HuH-7.5 (cell line): ENCODE measurements at regions not wholly inside any gene's neighbourhood (a gene's known extent, or its start where the extent isn't known, plus 50 kb on each side); places are given as distances from the start of the nearest gene placed in this dataset.

Experiments
- DNase-seq: peaks from one replicate; pipeline ENCODE4 v3.0.0; 2011; ENCODE audit warnings: low spot score

GRCh38 chr7:97468493-97468892, 263.4 kb upstream of the TAC1 start:
- no peak for DNase-seq

- no peak for DNase-seq
These were observed 261.2 kb upstream of the TAC1 start for GRCh38 chr7:97470726-97471125.

- no peak for DNase-seq
These were observed 260.4 kb upstream of the TAC1 start for GRCh38 chr7:97471491-97471890.

GRCh38 chr7:97479740-97480290, 252.1 kb upstream of the TAC1 start:
- no peak for DNase-seq

- no peak for DNase-seq
These were observed 251.0 kb upstream of the TAC1 start for GRCh38 chr7:97480772-97481390.

GRCh38 chr7:97495487-97495886, 236.4 kb upstream of the TAC1 start:
- no peak for DNase-seq

GRCh38 chr7:97499204-97499603, 232.7 kb upstream of the TAC1 start:
- DNase-seq = peak; percentile 25

GRCh38 chr7:97503367-97504094, 228.4 kb upstream of the TAC1 start:
- no peak for DNase-seq

- no peak for DNase-seq
These were observed 225.2 kb upstream of the TAC1 start for GRCh38 chr7:97506728-97507127.

GRCh38 chr7:97512441-97513207, 219.3 kb upstream of the TAC1 start:
- DNase-seq = no peak

- DNase-seq = no peak
These were observed 218.6 kb upstream of the TAC1 start for GRCh38 chr7:97513326-97513725.

GRCh38 chr7:97541188-97541587, 190.7 kb upstream of the TAC1 start:
- DNase-seq = no peak

GRCh38 chr7:97555857-97556421, 175.9 kb upstream of the TAC1 start:
- DNase-seq = no peak

- no peak for DNase-seq
These were observed 166.2 kb upstream of the TAC1 start for GRCh38 chr7:97565665-97566064.

- DNase-seq = no peak
These were observed 158.8 kb upstream of the TAC1 start for GRCh38 chr7:97573065-97573464.

- DNase-seq = no peak
These were observed 155.8 kb upstream of the TAC1 start for GRCh38 chr7:97576043-97576442.

- no peak for DNase-seq
These were observed 153.7 kb upstream of the TAC1 start for GRCh38 chr7:97578225-97578624.

GRCh38 chr7:97580205-97580604, 151.7 kb upstream of the TAC1 start:
- no peak for DNase-seq

- DNase-seq = no peak
These were observed 136.4 kb upstream of the TAC1 start for GRCh38 chr7:97595439-97595838.

GRCh38 chr7:97601931-97602457, 129.9 kb upstream of the TAC1 start:
- DNase-seq = no peak

GRCh38 chr7:97620495-97620894, 111.4 kb upstream of the TAC1 start:
- no peak for DNase-seq

GRCh38 chr7:97623333-97623732, 108.6 kb upstream of the TAC1 start:
- no peak for DNase-seq
